ENCODE measurements at regions not wholly inside any gene's neighbourhood (a gene's known extent, or its start where the extent isn't known, plus 50 kb on each side); places are given as distances from the start of the nearest gene placed in this dataset.

DNA sequence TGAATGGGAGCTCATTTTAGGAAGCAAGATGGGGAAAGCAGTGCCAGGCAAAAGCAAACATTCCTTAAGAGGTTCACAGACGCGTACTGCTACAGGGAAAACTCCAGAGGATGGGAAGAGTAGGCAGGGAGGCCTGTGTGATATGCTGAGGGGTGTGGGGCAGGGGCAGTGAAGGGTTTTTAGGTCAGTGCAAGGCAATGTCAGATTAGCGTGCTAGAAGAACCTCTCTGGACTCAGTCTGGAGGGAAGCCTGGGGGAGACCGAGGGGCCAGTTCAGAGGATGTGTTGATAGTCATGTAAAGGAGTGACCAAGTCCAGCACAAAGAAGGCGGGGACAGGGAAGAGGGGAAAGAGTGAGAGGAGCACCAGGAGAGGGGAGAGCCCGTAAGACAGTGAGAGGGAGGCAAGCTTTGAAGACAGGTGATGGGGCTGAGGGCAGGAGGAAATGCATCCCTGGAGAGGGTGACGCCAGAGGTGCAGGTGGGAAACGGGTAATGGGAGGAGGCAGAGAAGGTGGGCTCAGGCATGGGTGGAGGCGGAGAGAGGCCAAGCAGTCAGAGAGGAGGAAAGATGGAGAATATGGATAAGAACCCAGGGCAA, 134.5 kb downstream of the MTX3 start:
- no peaks in the 10 kb centered on the region for H3K79me2 ChIP-seq (ENCODE audit: insufficient read depth, low read length)
- no TSS peak for BruUV-seq (replicated peaks)
- no peak overlapping the region for H3K4me3 ChIP-seq (replicated peaks in 1 of 3; ENCODE audit: insufficient read depth in 1 of 3, low read depth in 2 of 3, low read length in 3 of 3)
- no peaks in the 10 kb centered on the region for H4K20me1 ChIP-seq (ENCODE audit: insufficient read depth, low read length)
- no peak overlapping the region for H3K4me2 ChIP-seq (ENCODE audit: low read depth, low read length)
- H3K9me3 ChIP-seq (ENCODE audit: low read length) = no peaks in the 10 kb centered on the region
- H3K27ac ChIP-seq (ENCODE audit: extremely low read length, insufficient read depth, low read length) = no peak overlapping the region
- POLR2A ChIA-PET = no interaction called here
- DNase-seq (ENCODE audit: low spot score) (no peak), ATAC-seq (no peak), FAIRE-seq (no peak)
- H3K9ac ChIP-seq (ENCODE audit: insufficient read depth, low read depth, low read length) = no peak overlapping the region
- H3K36me3 ChIP-seq (replicated peaks in 1 of 2; ENCODE audit: control insufficient read depth in 1 of 2, insufficient read depth in 2 of 2, low read length in 2 of 2) = no peaks in the 10 kb centered on the region
- H3K27me3 ChIP-seq (ENCODE audit: control insufficient read depth in 1 of 2, insufficient read depth in 2 of 2, low read length in 2 of 2) = peaks cover 0 to 18% of the 10 kb centered on the region in 2 experiments; a peak in 2 of 5 replicates
- H3K4me1 ChIP-seq (ENCODE audit: insufficient read depth, low read length) = no peaks in the 10 kb centered on the region
- intact Hi-C loops (cut with micrococcal nuclease; ENCODE audit: unreplicated experiment) (no loop called here), in situ Hi-C loops (cut with HindIII; ENCODE audit: extremely low pct_ligation_motif_present, low pct_unique_long_range_greater_than_20kb) (loop anchor here (10.0 kb wide), 1 partner anchor 152 kb away; no protein-coding TSS in a partner anchor)
- CTCF ChIA-PET (ENCODE audit: low intra/inter-chr PET ratio, low total read pairs) = no interaction called here
- no peak overlapping the region for H2AFZ ChIP-seq (ENCODE audit: low read length)
- WGBS (ENCODE audit: low lambda C conversion rate) = 42% methylated on average over 9 of the region's 9 CpGs
- TF ChIP-seq, protein P1, sequence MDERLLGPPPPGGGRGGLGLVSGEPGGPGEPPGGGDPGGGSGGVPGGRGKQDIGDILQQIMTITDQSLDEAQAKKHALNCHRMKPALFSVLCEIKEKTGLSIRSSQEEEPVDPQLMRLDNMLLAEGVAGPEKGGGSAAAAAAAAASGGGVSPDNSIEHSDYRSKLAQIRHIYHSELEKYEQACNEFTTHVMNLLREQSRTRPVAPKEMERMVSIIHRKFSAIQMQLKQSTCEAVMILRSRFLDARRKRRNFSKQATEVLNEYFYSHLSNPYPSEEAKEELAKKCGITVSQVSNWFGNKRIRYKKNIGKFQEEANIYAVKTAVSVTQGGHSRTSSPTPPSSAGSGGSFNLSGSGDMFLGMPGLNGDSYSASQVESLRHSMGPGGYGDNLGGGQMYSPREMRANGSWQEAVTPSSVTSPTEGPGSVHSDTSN (CRISPR knock-in tag; IDR thresholded peaks at IDR 0.05) = no peak
- TF ChIP-seq MED13 (CRISPR knock-in tag; IDR thresholded peaks at IDR 0.05) = no peak
- no peak for TF ChIP-seq SNAPC2 (CRISPR knock-in tag; IDR thresholded peaks at IDR 0.05)
- no peak for TF ChIP-seq ATF7-NPFF (CRISPR knock-in tag; IDR thresholded peaks at IDR 0.05; ENCODE audit: low read depth)
- TF ChIP-seq, protein P2, sequence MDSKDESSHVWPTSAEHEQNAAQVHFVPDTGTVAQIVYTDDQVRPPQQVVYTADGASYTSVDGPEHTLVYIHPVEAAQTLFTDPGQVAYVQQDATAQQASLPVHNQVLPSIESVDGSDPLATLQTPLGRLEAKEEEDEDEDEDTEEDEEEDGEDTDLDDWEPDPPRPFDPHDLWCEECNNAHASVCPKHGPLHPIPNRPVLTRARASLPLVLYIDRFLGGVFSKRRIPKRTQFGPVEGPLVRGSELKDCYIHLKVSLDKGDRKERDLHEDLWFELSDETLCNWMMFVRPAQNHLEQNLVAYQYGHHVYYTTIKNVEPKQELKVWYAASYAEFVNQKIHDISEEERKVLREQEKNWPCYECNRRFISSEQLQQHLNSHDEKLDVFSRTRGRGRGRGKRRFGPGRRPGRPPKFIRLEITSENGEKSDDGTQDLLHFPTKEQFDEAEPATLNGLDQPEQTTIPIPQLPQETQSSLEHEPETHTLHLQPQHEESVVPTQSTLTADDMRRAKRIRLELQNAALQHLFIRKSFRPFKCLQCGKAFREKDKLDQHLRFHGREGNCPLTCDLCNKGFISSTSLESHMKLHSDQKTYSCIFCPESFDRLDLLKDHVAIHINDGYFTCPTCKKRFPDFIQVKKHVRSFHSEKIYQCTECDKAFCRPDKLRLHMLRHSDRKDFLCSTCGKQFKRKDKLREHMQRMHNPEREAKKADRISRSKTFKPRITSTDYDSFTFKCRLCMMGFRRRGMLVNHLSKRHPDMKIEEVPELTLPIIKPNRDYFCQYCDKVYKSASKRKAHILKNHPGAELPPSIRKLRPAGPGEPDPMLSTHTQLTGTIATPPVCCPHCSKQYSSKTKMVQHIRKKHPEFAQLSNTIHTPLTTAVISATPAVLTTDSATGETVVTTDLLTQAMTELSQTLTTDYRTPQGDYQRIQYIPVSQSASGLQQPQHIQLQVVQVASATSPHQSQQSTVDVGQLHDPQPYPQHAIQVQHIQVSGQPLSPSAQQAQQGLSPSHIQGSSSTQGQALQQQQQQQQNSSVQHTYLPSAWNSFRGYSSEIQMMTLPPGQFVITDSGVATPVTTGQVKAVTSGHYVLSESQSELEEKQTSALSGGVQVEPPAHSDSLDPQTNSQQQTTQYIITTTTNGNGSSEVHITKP (CRISPR knock-in tag; IDR thresholded peaks at IDR 0.05; ENCODE audit: low read depth) = no peak
- TF ChIP-seq, protein P3, sequence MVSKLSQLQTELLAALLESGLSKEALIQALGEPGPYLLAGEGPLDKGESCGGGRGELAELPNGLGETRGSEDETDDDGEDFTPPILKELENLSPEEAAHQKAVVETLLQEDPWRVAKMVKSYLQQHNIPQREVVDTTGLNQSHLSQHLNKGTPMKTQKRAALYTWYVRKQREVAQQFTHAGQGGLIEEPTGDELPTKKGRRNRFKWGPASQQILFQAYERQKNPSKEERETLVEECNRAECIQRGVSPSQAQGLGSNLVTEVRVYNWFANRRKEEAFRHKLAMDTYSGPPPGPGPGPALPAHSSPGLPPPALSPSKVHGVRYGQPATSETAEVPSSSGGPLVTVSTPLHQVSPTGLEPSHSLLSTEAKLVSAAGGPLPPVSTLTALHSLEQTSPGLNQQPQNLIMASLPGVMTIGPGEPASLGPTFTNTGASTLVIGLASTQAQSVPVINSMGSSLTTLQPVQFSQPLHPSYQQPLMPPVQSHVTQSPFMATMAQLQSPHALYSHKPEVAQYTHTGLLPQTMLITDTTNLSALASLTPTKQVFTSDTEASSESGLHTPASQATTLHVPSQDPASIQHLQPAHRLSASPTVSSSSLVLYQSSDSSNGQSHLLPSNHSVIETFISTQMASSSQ (IDR thresholded peaks at IDR 0.05; ENCODE audit: low read depth) = no peak
- TF ChIP-seq, protein P3 (CRISPR knock-in tag; IDR thresholded peaks at IDR 0.05; ENCODE audit: borderline replicate concordance) = no peak
- no peak for TF ChIP-seq MIXL1 (CRISPR knock-in tag; IDR thresholded peaks at IDR 0.05)
- TF ChIP-seq ZNF329 (CRISPR knock-in tag; IDR thresholded peaks at IDR 0.05; ENCODE audit: low read depth) = no peak
- TF ChIP-seq FOXO1 (CRISPR knock-in tag; IDR thresholded peaks at IDR 0.05) = no peak
- no peak for TF ChIP-seq THYN1 (CRISPR knock-in tag; IDR thresholded peaks at IDR 0.05; ENCODE audit: borderline replicate concordance, low read depth)
- TF ChIP-seq IKZF4 (CRISPR knock-in tag; IDR thresholded peaks at IDR 0.05; ENCODE audit: borderline replicate concordance, low read depth, not compliant biosample characterization) = no peak
- TF ChIP-seq MXI1 (IDR thresholded peaks at IDR 0.05; ENCODE audit: borderline replicate concordance, low read depth, low read length) = no peak
- no peak for TF ChIP-seq TMF1 (CRISPR knock-in tag; IDR thresholded peaks at IDR 0.05; ENCODE audit: low read depth)
- no peak for TF ChIP-seq ZNF446 (CRISPR knock-in tag; IDR thresholded peaks at IDR 0.05)
- TF ChIP-seq ZNF331 (CRISPR knock-in tag; IDR thresholded peaks at IDR 0.05) = no peak
- TF ChIP-seq ZBTB7A (CRISPR knock-in tag; IDR thresholded peaks at IDR 0.05) = no peak
- TF ChIP-seq TCF7L2 (IDR thresholded peaks at IDR 0.05; ENCODE audit: low read depth, low read length) = no peak
